ENCODE measurements at regions not wholly inside any gene's neighbourhood (a gene's known extent, or its start where the extent isn't known, plus 50 kb on each side); places are given as distances from the start of the nearest gene placed in this dataset.

- Mint-ChIP-seq H3K4me3 (ENCODE audit: low read depth) (no peak overlapping the region), H3K4me1 (ENCODE audit: low read depth) (no peaks in the 10 kb centered on the region), H3K9me3 (ENCODE audit: low read depth) (no peaks in the 10 kb centered on the region), H3K36me3 (ENCODE audit: insufficient read depth) (no peaks in the 10 kb centered on the region), H3K27me3 (no peaks in the 10 kb centered on the region), H3K27ac (no peak overlapping the region)
- TF ChIP-seq CTCF (IDR thresholded peaks at IDR 0.05; ENCODE audit: unreplicated experiment): no peak
- no peak for DNase-seq (ENCODE audit: low spot score, unreplicated experiment)
Observed at GRCh38 chr4:163915896-163916295, 421.4 kb downstream of the TMA16 start.

GRCh38 chr4:163920426-163920825, 425.9 kb downstream of the TMA16 start:
- H3K27ac Mint-ChIP-seq: no peak overlapping the region
- no peaks in the 10 kb centered on the region for H3K4me1 Mint-ChIP-seq (ENCODE audit: low read depth)
- H3K9me3 Mint-ChIP-seq (ENCODE audit: low read depth): no peaks in the 10 kb centered on the region
- H3K36me3 Mint-ChIP-seq (ENCODE audit: insufficient read depth): no peaks in the 10 kb centered on the region
- TF ChIP-seq CTCF (IDR thresholded peaks at IDR 0.05; ENCODE audit: unreplicated experiment): no peak
- DNase-seq (ENCODE audit: low spot score, unreplicated experiment): no peak
- no peak overlapping the region for H3K4me3 Mint-ChIP-seq (ENCODE audit: low read depth)
- H3K27me3 Mint-ChIP-seq: no peaks in the 10 kb centered on the region

GRCh38 chr4:163922302-163922701, 427.8 kb downstream of the TMA16 start:
- Mint-ChIP-seq H3K4me3 (ENCODE audit: low read depth) (no peak overlapping the region), H3K27ac (no peak overlapping the region), H3K4me1 (ENCODE audit: low read depth) (no peaks in the 10 kb centered on the region), H3K27me3 (no peaks in the 10 kb centered on the region), H3K9me3 (ENCODE audit: low read depth) (no peaks in the 10 kb centered on the region), H3K36me3 (ENCODE audit: insufficient read depth) (no peaks in the 10 kb centered on the region)
- no peak for TF ChIP-seq CTCF (IDR thresholded peaks at IDR 0.05; ENCODE audit: unreplicated experiment)
- no peak for DNase-seq (ENCODE audit: low spot score, unreplicated experiment)

- Mint-ChIP-seq H3K27me3 (no peaks in the 10 kb centered on the region), H3K36me3 (ENCODE audit: insufficient read depth) (no peaks in the 10 kb centered on the region), H3K4me1 (ENCODE audit: low read depth) (no peaks in the 10 kb centered on the region), H3K9me3 (ENCODE audit: low read depth) (no peaks in the 10 kb centered on the region), H3K27ac (no peak overlapping the region), H3K4me3 (ENCODE audit: low read depth) (no peak overlapping the region)
- DNase-seq (ENCODE audit: low spot score, unreplicated experiment): no peak
- TF ChIP-seq CTCF (IDR thresholded peaks at IDR 0.05; ENCODE audit: unreplicated experiment): no peak
Observed at GRCh38 chr4:163923092-163923491, 428.6 kb downstream of the TMA16 start.

- Mint-ChIP-seq H3K9me3 (ENCODE audit: low read depth) (no peaks in the 10 kb centered on the region), H3K4me3 (ENCODE audit: low read depth) (no peak overlapping the region), H3K4me1 (ENCODE audit: low read depth) (no peaks in the 10 kb centered on the region), H3K36me3 (ENCODE audit: insufficient read depth) (no peaks in the 10 kb centered on the region), H3K27ac (no peak overlapping the region), H3K27me3 (no peaks in the 10 kb centered on the region)
- DNase-seq (ENCODE audit: low spot score, unreplicated experiment): no peak
- TF ChIP-seq CTCF (IDR thresholded peaks at IDR 0.05; ENCODE audit: unreplicated experiment): no peak
Observed at GRCh38 chr4:163930086-163930485, 435.6 kb downstream of the TMA16 start.
